Thyroid gland (tissue), 4 donors: ENCODE measurements at regions not wholly inside any gene's neighbourhood (a gene's known extent, or its start where the extent isn't known, plus 50 kb on each side); places are given as distances from the start of the nearest gene placed in this dataset.

Experiments used
- DNase-seq, 2 donors: peaks; one replicate each; pipeline ENCODE4 v3.0.0-alpha.2; 2019
- H3K27ac ChIP-seq, 3 donors: fragments of 200-600 bp; sonication (generic); 1 replicate in 2 of 3; 2 replicates in 1 of 3; pipeline ENCODE4 v1.5.1; 2016 to 2019; ENCODE audit warnings: mild to moderate bottlenecking in 1 of 3, moderate library complexity in 1 of 3
- H3K27me3 ChIP-seq: fragments of 200-600 bp; sonication (generic); one replicate; pipeline ENCODE4 v1.5.1; 2019
- H3K36me3 ChIP-seq, 2 donors: fragments of 200-600 bp; sonication (generic); one replicate each; pipeline ENCODE4 v1.5.1; 2016 to 2019
- H3K4me1 ChIP-seq, 2 donors: fragments of 200-600 bp; sonication (generic); one replicate each; pipeline ENCODE4 v1.5.1; 2017 to 2019
- H3K4me3 ChIP-seq, 3 donors: fragments of 200-600 bp; sonication (generic); replicated peaks in 1 of 3; 1 replicate in 2 of 3; 2 replicates in 1 of 3; pipeline ENCODE4 v1.5.1; 2016; ENCODE audit warnings: mild to moderate bottlenecking in 1 of 3
- H3K9me3 ChIP-seq: fragments of 200-600 bp; sonication (generic); one replicate; pipeline ENCODE4 v1.5.1; 2017
- CTCF ChIP-seq, 6 experiments: fragments of 200-600 bp in 3 of 6; fragments of 450-650 bp in 3 of 6; sonication (generic) in 3 of 6; IDR thresholded peaks; one replicate each; pipeline ENCODE4 v1.5.1; 2016 to 2019; ENCODE audit warnings: antibody characterized with exemption in 6 of 6, mild to moderate bottlenecking in 2 of 6, inconsistent platforms in 1 of 6, moderate library complexity in 1 of 6
- POLR2A ChIP-seq, 2 donors: fragments of 450-650 bp; IDR thresholded peaks; one replicate each; pipeline ENCODE4 v1.6.1; 2017; ENCODE audit warnings: antibody characterized with exemption in 2 of 2, mild to moderate bottlenecking in 2 of 2, moderate library complexity in 1 of 2
- WGBS, 2 donors: methylation state at CpG; one replicate each; pipeline ENCODE4 v1.1.5; 2017; 5-methylcytosine and 5-hydroxymethylcytosine counted together
- intact Hi-C: fragments of 100-400 bp; cut with DNase I; formaldehyde crosslinking; loops from one replicate; pipeline ENCODE4 v1.15.1; 2023

DNA sequence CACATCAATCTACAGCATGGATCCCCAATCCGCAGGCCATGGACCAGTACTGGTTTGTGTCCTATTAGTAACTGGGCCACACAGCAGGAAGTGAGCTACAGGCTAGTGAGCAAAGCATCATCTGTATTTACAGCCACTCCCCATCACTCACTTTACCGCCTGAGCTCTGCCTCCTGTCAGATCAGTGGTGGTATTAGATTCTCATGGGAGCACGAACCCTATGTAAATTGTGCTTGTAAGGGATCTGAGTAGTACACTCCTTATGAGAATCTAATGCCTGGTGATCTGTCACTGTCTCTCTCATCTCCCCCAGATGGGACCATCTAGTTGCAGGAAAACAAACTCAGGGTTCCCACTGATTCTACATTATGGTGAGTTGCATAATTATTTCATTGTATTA is 212.7 kb upstream of the FAM174A start:
- intact Hi-C loops: no loop called here
- 79 to 87% methylated on average over 3 of the region's 3 CpGs for WGBS, 2 donors
- Histone ChIP-seq H3K9me3 (no peaks in the 10 kb centered on the region), H3K4me3 (no peak overlapping the region), H3K27ac (no peak overlapping the region), H3K4me1 (no peaks in the 10 kb centered on the region), H3K27me3 (no peaks in the 10 kb centered on the region), H3K36me3 (no peaks in the 10 kb centered on the region)
- DNase-seq: no peak
- TF ChIP-seq POLR2A (IDR thresholded peaks at IDR 0.05) (no peak), CTCF (IDR thresholded peaks at IDR 0.05) (no peak)

DNA sequence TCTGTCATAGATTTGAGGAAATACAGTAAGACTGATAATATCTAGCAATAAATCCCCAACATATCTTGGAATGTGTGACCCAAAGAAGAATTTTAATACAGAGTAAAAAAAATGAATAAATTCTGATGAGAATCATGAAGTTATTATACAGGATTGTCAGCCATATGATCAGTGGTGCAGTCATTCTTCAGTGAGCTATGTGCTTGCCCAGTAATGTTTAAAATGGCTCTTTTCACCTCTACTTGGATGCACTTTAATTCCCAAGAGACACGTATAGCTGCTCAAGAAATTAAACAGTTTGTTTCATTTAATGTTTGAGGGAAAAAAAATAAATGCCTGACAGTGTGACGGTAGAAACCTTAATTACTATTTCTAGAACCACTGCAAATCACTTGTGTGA is 215.3 kb upstream of the FAM174A start:
- TF ChIP-seq CTCF (IDR thresholded peaks at IDR 0.05) (no peak), POLR2A (IDR thresholded peaks at IDR 0.05) (no peak)
- Histone ChIP-seq H3K27ac (no peak overlapping the region), H3K4me3 (no peak overlapping the region), H3K36me3 (no peaks in the 10 kb centered on the region), H3K27me3 (no peaks in the 10 kb centered on the region), H3K4me1 (no peaks in the 10 kb centered on the region), H3K9me3 (no peaks in the 10 kb centered on the region)
- WGBS, 2 donors: 63 to 66% methylated on average over 2 of the region's 2 CpGs
- intact Hi-C loops: no loop called here
- DNase-seq: no peak

GRCh38 chr5:100313657-100314056 is 221.5 kb upstream of the FAM174A start:
- H3K27ac ChIP-seq: no peak overlapping the region
- H3K27me3 ChIP-seq: no peaks in the 10 kb centered on the region
- no peak overlapping the region for H3K4me3 ChIP-seq
- DNase-seq: no peak
- H3K36me3 ChIP-seq: no peaks in the 10 kb centered on the region
- H3K4me1 ChIP-seq: no peaks in the 10 kb centered on the region
- intact Hi-C loops: no loop called here
- no peaks in the 10 kb centered on the region for H3K9me3 ChIP-seq
- WGBS, 2 donors: 47 to 48% methylated on average over 1 of the region's 1 CpG
- TF ChIP-seq CTCF (IDR thresholded peaks at IDR 0.05) (no peak), POLR2A (IDR thresholded peaks at IDR 0.05) (no peak)

- DNase-seq: no peak
- TF ChIP-seq POLR2A (IDR thresholded peaks at IDR 0.05) (no peak), CTCF (IDR thresholded peaks at IDR 0.05) (no peak)
- 19 to 33% methylated on average over 1 of the region's 1 CpG for WGBS, 2 donors
- Histone ChIP-seq H3K27me3 (no peaks in the 10 kb centered on the region), H3K4me1 (no peaks in the 10 kb centered on the region), H3K9me3 (no peaks in the 10 kb centered on the region), H3K36me3 (no peaks in the 10 kb centered on the region), H3K27ac (no peak overlapping the region), H3K4me3 (no peak overlapping the region)
- intact Hi-C loops: no loop called here
Observed at GRCh38 chr5:100311806-100312205, 223.4 kb upstream of the FAM174A start.

GRCh38 chr5:100306000-100306399 is 229.2 kb upstream of the FAM174A start:
- TF ChIP-seq CTCF (IDR thresholded peaks at IDR 0.05): no peak
- TF ChIP-seq POLR2A (IDR thresholded peaks at IDR 0.05): no peak
- Histone ChIP-seq H3K4me1 (no peaks in the 10 kb centered on the region), H3K4me3 (no peak overlapping the region), H3K27ac (no peak overlapping the region), H3K36me3 (no peaks in the 10 kb centered on the region), H3K9me3 (no peaks in the 10 kb centered on the region), H3K27me3 (no peaks in the 10 kb centered on the region)
- DNase-seq: no peak
- intact Hi-C loops: no loop called here
